ENCODE measurements at regions not wholly inside any gene's neighbourhood (a gene's known extent, or its start where the extent isn't known, plus 50 kb on each side); places are given as distances from the start of the nearest gene placed in this dataset.

DNA sequence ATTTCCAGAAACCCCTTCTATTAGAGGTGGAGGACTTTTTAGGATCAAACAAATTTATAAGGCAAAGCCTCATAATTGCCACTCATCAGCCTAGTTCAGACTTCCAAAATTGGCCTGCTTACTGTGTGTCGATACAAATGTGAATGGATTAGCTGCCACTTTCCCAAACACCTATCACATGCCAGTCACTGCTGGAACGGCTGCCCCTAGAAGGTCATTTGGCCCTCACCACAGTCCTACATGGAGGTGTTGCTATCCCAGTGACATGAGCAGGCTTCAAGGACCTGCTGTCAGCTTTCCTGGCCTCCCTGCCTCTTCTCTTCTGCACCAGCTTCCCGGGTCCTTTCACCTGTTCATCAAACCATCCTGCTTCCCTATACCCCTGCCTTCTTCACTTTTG is 279.2 kb upstream of the SKOR2 start:
- H3K4me1 ChIP-seq (ENCODE audit: control insufficient read depth, insufficient read depth, low read length), result no peaks in the 10 kb centered on the region
- ATAC-seq (no peak), DNase-seq (ENCODE audit: low read depth, low spot score) (no peak)
- in situ Hi-C loops (cut with HindIII; ENCODE audit: low pct_unique_long_range_greater_than_20kb, low sequenced_read_pairs) (no loop called here), intact Hi-C loops (cut with micrococcal nuclease; ENCODE audit: unreplicated experiment) (no loop called here)
- CTCF ChIA-PET, result no interaction called here
- POLR2A ChIA-PET, result no interaction called here
- H3K9me3 ChIP-seq (ENCODE audit: control insufficient read depth, insufficient read depth, low read depth, low read length), result no peaks in the 10 kb centered on the region
- no peaks in the 10 kb centered on the region for H3K36me3 ChIP-seq (ENCODE audit: control insufficient read depth, insufficient read depth, low read length)
- H3K4me3 ChIP-seq (ENCODE audit: low read depth in 2 of 2, low read length in 2 of 2), result no peak overlapping the region
- TF ChIP-seq POLR2AphosphoS5 (IDR thresholded peaks at IDR 0.05; ENCODE audit: low read depth, low read length), result no peak
- TF ChIP-seq, protein P1, sequence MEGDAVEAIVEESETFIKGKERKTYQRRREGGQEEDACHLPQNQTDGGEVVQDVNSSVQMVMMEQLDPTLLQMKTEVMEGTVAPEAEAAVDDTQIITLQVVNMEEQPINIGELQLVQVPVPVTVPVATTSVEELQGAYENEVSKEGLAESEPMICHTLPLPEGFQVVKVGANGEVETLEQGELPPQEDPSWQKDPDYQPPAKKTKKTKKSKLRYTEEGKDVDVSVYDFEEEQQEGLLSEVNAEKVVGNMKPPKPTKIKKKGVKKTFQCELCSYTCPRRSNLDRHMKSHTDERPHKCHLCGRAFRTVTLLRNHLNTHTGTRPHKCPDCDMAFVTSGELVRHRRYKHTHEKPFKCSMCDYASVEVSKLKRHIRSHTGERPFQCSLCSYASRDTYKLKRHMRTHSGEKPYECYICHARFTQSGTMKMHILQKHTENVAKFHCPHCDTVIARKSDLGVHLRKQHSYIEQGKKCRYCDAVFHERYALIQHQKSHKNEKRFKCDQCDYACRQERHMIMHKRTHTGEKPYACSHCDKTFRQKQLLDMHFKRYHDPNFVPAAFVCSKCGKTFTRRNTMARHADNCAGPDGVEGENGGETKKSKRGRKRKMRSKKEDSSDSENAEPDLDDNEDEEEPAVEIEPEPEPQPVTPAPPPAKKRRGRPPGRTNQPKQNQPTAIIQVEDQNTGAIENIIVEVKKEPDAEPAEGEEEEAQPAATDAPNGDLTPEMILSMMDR (IDR thresholded peaks at IDR 0.05), result no peak
- no peak for TF ChIP-seq TCF7L2 (IDR thresholded peaks at IDR 0.05; ENCODE audit: low read depth, low read length)
- TF ChIP-seq, protein P2, sequence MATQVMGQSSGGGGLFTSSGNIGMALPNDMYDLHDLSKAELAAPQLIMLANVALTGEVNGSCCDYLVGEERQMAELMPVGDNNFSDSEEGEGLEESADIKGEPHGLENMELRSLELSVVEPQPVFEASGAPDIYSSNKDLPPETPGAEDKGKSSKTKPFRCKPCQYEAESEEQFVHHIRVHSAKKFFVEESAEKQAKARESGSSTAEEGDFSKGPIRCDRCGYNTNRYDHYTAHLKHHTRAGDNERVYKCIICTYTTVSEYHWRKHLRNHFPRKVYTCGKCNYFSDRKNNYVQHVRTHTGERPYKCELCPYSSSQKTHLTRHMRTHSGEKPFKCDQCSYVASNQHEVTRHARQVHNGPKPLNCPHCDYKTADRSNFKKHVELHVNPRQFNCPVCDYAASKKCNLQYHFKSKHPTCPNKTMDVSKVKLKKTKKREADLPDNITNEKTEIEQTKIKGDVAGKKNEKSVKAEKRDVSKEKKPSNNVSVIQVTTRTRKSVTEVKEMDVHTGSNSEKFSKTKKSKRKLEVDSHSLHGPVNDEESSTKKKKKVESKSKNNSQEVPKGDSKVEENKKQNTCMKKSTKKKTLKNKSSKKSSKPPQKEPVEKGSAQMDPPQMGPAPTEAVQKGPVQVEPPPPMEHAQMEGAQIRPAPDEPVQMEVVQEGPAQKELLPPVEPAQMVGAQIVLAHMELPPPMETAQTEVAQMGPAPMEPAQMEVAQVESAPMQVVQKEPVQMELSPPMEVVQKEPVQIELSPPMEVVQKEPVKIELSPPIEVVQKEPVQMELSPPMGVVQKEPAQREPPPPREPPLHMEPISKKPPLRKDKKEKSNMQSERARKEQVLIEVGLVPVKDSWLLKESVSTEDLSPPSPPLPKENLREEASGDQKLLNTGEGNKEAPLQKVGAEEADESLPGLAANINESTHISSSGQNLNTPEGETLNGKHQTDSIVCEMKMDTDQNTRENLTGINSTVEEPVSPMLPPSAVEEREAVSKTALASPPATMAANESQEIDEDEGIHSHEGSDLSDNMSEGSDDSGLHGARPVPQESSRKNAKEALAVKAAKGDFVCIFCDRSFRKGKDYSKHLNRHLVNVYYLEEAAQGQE (IDR thresholded peaks at IDR 0.05; ENCODE audit: insufficient read depth in 1 of 2, low read depth in 2 of 2, low read length in 1 of 2), result no peak
- no peak for TF ChIP-seq SIN3A (IDR thresholded peaks at IDR 0.05; ENCODE audit: borderline replicate concordance, insufficient read depth, low read depth, low read length)
- no peak overlapping the region for H3K27ac ChIP-seq (ENCODE audit: low read length)
- no TSS peak for BruUV-seq (replicated peaks)
- H3K27me3 ChIP-seq (ENCODE audit: control insufficient read depth, insufficient read depth, low read length), result no peaks in the 10 kb centered on the region

- intact Hi-C loops (cut with micrococcal nuclease; ENCODE audit: unreplicated experiment) (no loop called here), in situ Hi-C loops (cut with HindIII; ENCODE audit: low pct_unique_long_range_greater_than_20kb, low sequenced_read_pairs) (no loop called here)
- ChIA-PET POLR2A (no interaction called here), CTCF (no interaction called here)
- Histone ChIP-seq H3K9me3 (ENCODE audit: control insufficient read depth, insufficient read depth, low read depth, low read length) (no peaks in the 10 kb centered on the region), H3K4me3 (ENCODE audit: low read depth in 2 of 2, low read length in 2 of 2) (no peak overlapping the region), H3K27ac (ENCODE audit: low read length) (no peak overlapping the region), H3K27me3 (ENCODE audit: control insufficient read depth, insufficient read depth, low read length) (no peaks in the 10 kb centered on the region), H3K36me3 (ENCODE audit: control insufficient read depth, insufficient read depth, low read length) (no peaks in the 10 kb centered on the region), H3K4me1 (ENCODE audit: control insufficient read depth, insufficient read depth, low read length) (no peaks in the 10 kb centered on the region)
- BruUV-seq (replicated peaks), result no TSS peak
- TF ChIP-seq, protein P1 (IDR thresholded peaks at IDR 0.05), result no peak
- TF ChIP-seq, protein P2 (IDR thresholded peaks at IDR 0.05; ENCODE audit: insufficient read depth in 1 of 2, low read depth in 2 of 2, low read length in 1 of 2), result no peak
- TF ChIP-seq SIN3A (IDR thresholded peaks at IDR 0.05; ENCODE audit: borderline replicate concordance, insufficient read depth, low read depth, low read length) (no peak), TCF7L2 (IDR thresholded peaks at IDR 0.05; ENCODE audit: low read depth, low read length) (no peak), POLR2AphosphoS5 (IDR thresholded peaks at IDR 0.05; ENCODE audit: low read depth, low read length) (no peak)
- DNase-seq (ENCODE audit: low read depth, low spot score) (no peak), ATAC-seq (no peak)
Observed at GRCh38 chr18:47528343-47528742, 276.9 kb upstream of the SKOR2 start.

All from Panc1 (cell line).